ENCODE measurements at regions not wholly inside any gene's neighbourhood (a gene's known extent, or its start where the extent isn't known, plus 50 kb on each side); places are given as distances from the start of the nearest gene placed in this dataset.

DNA sequence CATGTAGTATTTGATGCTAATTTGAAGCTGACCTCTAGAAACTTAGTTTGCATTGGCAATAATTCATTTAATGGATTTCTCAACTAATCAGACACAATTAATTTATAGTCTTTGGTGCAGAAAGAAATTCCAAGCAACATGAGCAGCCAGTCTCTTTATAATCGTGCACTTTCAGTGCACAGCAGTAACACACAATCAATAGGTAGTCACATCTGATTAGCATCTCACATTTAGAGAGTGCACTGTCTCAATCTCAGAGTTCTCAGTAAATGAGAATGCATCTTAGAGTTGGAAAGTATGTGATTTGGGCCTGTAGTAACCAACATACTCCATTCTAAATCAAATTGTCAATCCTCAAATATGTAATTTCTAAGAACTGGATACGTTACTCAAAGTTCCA, 377.6 kb downstream of the POM121L12 start:
- H3K9me3 ChIP-seq (ENCODE audit: control insufficient read depth, insufficient read depth, low read depth, low read length): no peaks in the 10 kb centered on the region
- no peak overlapping the region for H3K4me3 ChIP-seq (ENCODE audit: low read depth, low read length)
- H3K4me1 ChIP-seq (ENCODE audit: control insufficient read depth, insufficient read depth, low read length): no peaks in the 10 kb centered on the region
- ChIA-PET POLR2A (no interaction called here), CTCF (no interaction called here)
- H3K27ac ChIP-seq (ENCODE audit: extremely low read depth, low read depth, low read length): no peak overlapping the region
- no peaks in the 10 kb centered on the region for H3K36me3 ChIP-seq (ENCODE audit: control insufficient read depth in 2 of 2, insufficient read depth in 1 of 2, low read length in 2 of 2)
- no peak for TF ChIP-seq ZNF510 (tag by site-specific recombination; IDR thresholded peaks at IDR 0.05; ENCODE audit: insufficient replicate concordance)
- TF ChIP-seq KLF9 (tag by site-specific recombination; IDR thresholded peaks at IDR 0.05; ENCODE audit: low read depth): no peak
- TF ChIP-seq ZNF26 (tag by site-specific recombination; IDR thresholded peaks at IDR 0.05): no peak
- no peak for TF ChIP-seq MYNN (tag by site-specific recombination; IDR thresholded peaks at IDR 0.05; ENCODE audit: borderline replicate concordance)
- TF ChIP-seq OSR2 (tag by site-specific recombination; IDR thresholded peaks at IDR 0.05): no peak
- no peak for TF ChIP-seq ZNF155 (tag by site-specific recombination; IDR thresholded peaks at IDR 0.05)
- TF ChIP-seq ZNF138 (tag by site-specific recombination; IDR thresholded peaks at IDR 0.05; ENCODE audit: borderline replicate concordance): no peak
- no peak for TF ChIP-seq ZNF530 (tag by site-specific recombination; IDR thresholded peaks at IDR 0.05; ENCODE audit: low read depth)
- TF ChIP-seq, protein P1, sequence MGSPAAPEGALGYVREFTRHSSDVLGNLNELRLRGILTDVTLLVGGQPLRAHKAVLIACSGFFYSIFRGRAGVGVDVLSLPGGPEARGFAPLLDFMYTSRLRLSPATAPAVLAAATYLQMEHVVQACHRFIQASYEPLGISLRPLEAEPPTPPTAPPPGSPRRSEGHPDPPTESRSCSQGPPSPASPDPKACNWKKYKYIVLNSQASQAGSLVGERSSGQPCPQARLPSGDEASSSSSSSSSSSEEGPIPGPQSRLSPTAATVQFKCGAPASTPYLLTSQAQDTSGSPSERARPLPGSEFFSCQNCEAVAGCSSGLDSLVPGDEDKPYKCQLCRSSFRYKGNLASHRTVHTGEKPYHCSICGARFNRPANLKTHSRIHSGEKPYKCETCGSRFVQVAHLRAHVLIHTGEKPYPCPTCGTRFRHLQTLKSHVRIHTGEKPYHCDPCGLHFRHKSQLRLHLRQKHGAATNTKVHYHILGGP (tag by site-specific recombination; IDR thresholded peaks at IDR 0.05): no peak
- TF ChIP-seq ZNF549 (tag by site-specific recombination; IDR thresholded peaks at IDR 0.05): no peak
- no peak for TF ChIP-seq GFI1B (tag by site-specific recombination; IDR thresholded peaks at IDR 0.05)
- no peak for TF ChIP-seq ZNF791 (tag by site-specific recombination; IDR thresholded peaks at IDR 0.05)
- no peak for TF ChIP-seq ZNF184 (tag by site-specific recombination; IDR thresholded peaks at IDR 0.05)
- no peak for TF ChIP-seq GLI2 (tag by site-specific recombination; IDR thresholded peaks at IDR 0.05; ENCODE audit: borderline replicate concordance, low read depth)
- no peak for TF ChIP-seq YY1 (tag by site-specific recombination; IDR thresholded peaks at IDR 0.05)
- TF ChIP-seq OVOL3 (tag by site-specific recombination; IDR thresholded peaks at IDR 0.05): no peak
- TF ChIP-seq ZNF645 (tag by site-specific recombination; IDR thresholded peaks at IDR 0.05): no peak
- no peak for TF ChIP-seq ZNF473 (tag by site-specific recombination; IDR thresholded peaks at IDR 0.05)
- TF ChIP-seq REPIN1 (tag by site-specific recombination; IDR thresholded peaks at IDR 0.05; ENCODE audit: low read depth): no peak

GRCh38 chr7:53415816-53416215, 380.4 kb downstream of the POM121L12 start:
- H3K9me3 ChIP-seq (ENCODE audit: control insufficient read depth, insufficient read depth, low read depth, low read length): no peaks in the 10 kb centered on the region
- CTCF ChIA-PET: no interaction called here
- no peaks in the 10 kb centered on the region for H3K4me1 ChIP-seq (ENCODE audit: control insufficient read depth, insufficient read depth, low read length)
- no peaks in the 10 kb centered on the region for H3K36me3 ChIP-seq (ENCODE audit: control insufficient read depth in 2 of 2, insufficient read depth in 1 of 2, low read length in 2 of 2)
- POLR2A ChIA-PET: no interaction called here
- H3K27ac ChIP-seq (ENCODE audit: extremely low read depth, low read depth, low read length): no peak overlapping the region
- H3K4me3 ChIP-seq (ENCODE audit: low read depth, low read length): no peak overlapping the region
- TF ChIP-seq KLF8 (tag by site-specific recombination; IDR thresholded peaks at IDR 0.05) (no peak), ZNF501 (tag by site-specific recombination; IDR thresholded peaks at IDR 0.05) (no peak), ZNF621 (tag by site-specific recombination; IDR thresholded peaks at IDR 0.05) (no peak), ZNF571 (tag by site-specific recombination; IDR thresholded peaks at IDR 0.05) (no peak), ZSCAN30 (tag by site-specific recombination; IDR thresholded peaks at IDR 0.05) (no peak), SCRT1 (tag by site-specific recombination; IDR thresholded peaks at IDR 0.05; ENCODE audit: borderline replicate concordance) (no peak), ZNF843 (tag by site-specific recombination; IDR thresholded peaks at IDR 0.05) (no peak), ZNF114 (tag by site-specific recombination; IDR thresholded peaks at IDR 0.05) (no peak), KLF9 (tag by site-specific recombination; IDR thresholded peaks at IDR 0.05; ENCODE audit: low read depth) (no peak), ZNF121 (tag by site-specific recombination; IDR thresholded peaks at IDR 0.05) (no peak), ZNF37A (tag by site-specific recombination; IDR thresholded peaks at IDR 0.05) (no peak), MZF1 (tag by site-specific recombination; IDR thresholded peaks at IDR 0.05; ENCODE audit: borderline replicate concordance) (no peak)
- TF ChIP-seq, protein P2, sequence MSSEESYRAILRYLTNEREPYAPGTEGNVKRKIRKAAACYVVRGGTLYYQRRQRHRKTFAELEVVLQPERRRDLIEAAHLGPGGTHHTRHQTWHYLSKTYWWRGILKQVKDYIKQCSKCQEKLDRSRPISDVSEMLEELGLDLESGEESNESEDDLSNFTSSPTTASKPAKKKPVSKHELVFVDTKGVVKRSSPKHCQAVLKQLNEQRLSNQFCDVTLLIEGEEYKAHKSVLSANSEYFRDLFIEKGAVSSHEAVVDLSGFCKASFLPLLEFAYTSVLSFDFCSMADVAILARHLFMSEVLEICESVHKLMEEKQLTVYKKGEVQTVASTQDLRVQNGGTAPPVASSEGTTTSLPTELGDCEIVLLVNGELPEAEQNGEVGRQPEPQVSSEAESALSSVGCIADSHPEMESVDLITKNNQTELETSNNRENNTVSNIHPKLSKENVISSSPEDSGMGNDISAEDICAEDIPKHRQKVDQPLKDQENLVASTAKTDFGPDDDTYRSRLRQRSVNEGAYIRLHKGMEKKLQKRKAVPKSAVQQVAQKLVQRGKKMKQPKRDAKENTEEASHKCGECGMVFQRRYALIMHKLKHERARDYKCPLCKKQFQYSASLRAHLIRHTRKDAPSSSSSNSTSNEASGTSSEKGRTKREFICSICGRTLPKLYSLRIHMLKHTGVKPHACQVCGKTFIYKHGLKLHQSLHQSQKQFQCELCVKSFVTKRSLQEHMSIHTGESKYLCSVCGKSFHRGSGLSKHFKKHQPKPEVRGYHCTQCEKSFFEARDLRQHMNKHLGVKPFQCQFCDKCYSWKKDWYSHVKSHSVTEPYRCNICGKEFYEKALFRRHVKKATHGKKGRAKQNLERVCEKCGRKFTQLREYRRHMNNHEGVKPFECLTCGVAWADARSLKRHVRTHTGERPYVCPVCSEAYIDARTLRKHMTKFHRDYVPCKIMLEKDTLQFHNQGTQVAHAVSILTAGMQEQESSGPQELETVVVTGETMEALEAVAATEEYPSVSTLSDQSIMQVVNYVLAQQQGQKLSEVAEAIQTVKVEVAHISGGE (tag by site-specific recombination; conservative IDR thresholded peaks at IDR 0.05; ENCODE audit: low read depth): no peak
